B cell (primary cell): ENCODE measurements at regions not wholly inside any gene's neighbourhood (a gene's known extent, or its start where the extent isn't known, plus 50 kb on each side); places are given as distances from the start of the nearest gene placed in this dataset.

ENCODE experiments used
- EZH2 ChIP-seq: IDR thresholded peaks from 2 replicates; pipeline ENCODE4 v1.6.1; 2012; ENCODE audit warnings: borderline replicate concordance, low read depth, mild to moderate bottlenecking, moderate library complexity, low read length; ENCODE audit not compliant: insufficient read depth, poor library complexity, severe bottlenecking
- TF ChIP-seq, protein P1 (sequence below): fragments of 200-600 bp; IDR thresholded peaks from one replicate; pipeline ENCODE4 v1.8.0; 2022; ENCODE audit warnings: antibody characterized with exemption, mild to moderate bottlenecking

- TF ChIP-seq, protein P1, sequence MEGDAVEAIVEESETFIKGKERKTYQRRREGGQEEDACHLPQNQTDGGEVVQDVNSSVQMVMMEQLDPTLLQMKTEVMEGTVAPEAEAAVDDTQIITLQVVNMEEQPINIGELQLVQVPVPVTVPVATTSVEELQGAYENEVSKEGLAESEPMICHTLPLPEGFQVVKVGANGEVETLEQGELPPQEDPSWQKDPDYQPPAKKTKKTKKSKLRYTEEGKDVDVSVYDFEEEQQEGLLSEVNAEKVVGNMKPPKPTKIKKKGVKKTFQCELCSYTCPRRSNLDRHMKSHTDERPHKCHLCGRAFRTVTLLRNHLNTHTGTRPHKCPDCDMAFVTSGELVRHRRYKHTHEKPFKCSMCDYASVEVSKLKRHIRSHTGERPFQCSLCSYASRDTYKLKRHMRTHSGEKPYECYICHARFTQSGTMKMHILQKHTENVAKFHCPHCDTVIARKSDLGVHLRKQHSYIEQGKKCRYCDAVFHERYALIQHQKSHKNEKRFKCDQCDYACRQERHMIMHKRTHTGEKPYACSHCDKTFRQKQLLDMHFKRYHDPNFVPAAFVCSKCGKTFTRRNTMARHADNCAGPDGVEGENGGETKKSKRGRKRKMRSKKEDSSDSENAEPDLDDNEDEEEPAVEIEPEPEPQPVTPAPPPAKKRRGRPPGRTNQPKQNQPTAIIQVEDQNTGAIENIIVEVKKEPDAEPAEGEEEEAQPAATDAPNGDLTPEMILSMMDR = no peak
- no peak for TF ChIP-seq EZH2
These were observed 274.0 kb downstream of the VRK1 start for GRCh38 chr14:97071177-97071576.
